Stomach smooth muscle (tissue), 2 donors: ENCODE measurements at regions not wholly inside any gene's neighbourhood (a gene's known extent, or its start where the extent isn't known, plus 50 kb on each side); places are given as distances from the start of the nearest gene placed in this dataset.

ENCODE experiments used
- H3K27ac ChIP-seq: one replicate; pipeline ENCODE4 v1.7.0; 2013; ENCODE audit warnings: mild to moderate bottlenecking, low read length, inconsistent platforms
- H3K27me3 ChIP-seq, 2 donors: one replicate each; pipeline ENCODE4 v1.7.0; 2013; ENCODE audit warnings: low read length in 2 of 2; ENCODE audit not compliant: insufficient read depth in 2 of 2, control insufficient read depth in 1 of 2
- H3K36me3 ChIP-seq, 2 donors: one replicate each; pipeline ENCODE4 v1.7.0; 2013; ENCODE audit warnings: low read length in 2 of 2; ENCODE audit not compliant: control insufficient read depth in 2 of 2, insufficient read depth in 2 of 2
- H3K4me1 ChIP-seq: one replicate; pipeline ENCODE4 v1.7.0; 2013; ENCODE audit warnings: low read length; ENCODE audit not compliant: control insufficient read depth, insufficient read depth
- H3K4me3 ChIP-seq, 2 donors: one replicate each; pipeline ENCODE4 v1.7.0; 2013; ENCODE audit warnings: low read length in 2 of 2
- H3K9ac ChIP-seq, 2 donors: one replicate each; pipeline ENCODE4 v1.7.0; 2013; ENCODE audit warnings: low read length in 2 of 2, mild to moderate bottlenecking in 1 of 2
- H3K9me3 ChIP-seq, 2 donors: one replicate each; pipeline ENCODE4 v1.7.0; 2013; ENCODE audit warnings: low read length in 2 of 2; ENCODE audit not compliant: control insufficient read depth in 2 of 2
- donor health status: healthy.
- donor health status: Pancreatic carcinoma.

DNA sequence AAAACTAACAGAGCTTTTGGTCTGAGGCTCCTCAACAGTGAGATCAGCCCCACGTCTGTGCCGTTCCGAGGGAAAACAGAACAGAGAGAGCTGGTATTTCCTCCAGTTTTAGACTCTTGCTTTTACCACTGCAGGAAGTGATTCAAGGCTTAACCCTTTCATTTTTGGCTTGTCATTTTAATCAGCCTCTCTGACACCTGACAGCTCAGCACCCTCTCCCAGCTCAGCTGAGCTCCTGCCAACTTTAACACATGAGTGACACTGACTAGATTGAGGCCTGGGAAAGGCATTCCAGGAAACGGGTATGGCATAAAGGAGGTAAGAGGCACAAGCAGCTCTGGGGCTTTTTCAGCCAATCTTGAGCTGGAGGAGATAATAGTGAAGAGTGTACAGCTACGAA lies 239.4 kb upstream of the SKOR2 start:
- Histone ChIP-seq H3K9me3 (peaks cover 0 to 4% of the 10 kb centered on the region in 2 donors), H3K27me3 (no peaks in the 10 kb centered on the region), H3K27ac (no peak overlapping the region), H3K9ac (no peak overlapping the region), H3K4me1 (no peaks in the 10 kb centered on the region), H3K36me3 (no peaks in the 10 kb centered on the region), H3K4me3 (no peak overlapping the region)

- peaks cover 0 to 7% of the 10 kb centered on the region in 2 donors for H3K27me3 ChIP-seq
- no peak overlapping the region for H3K27ac ChIP-seq
- H3K9ac ChIP-seq = no peak overlapping the region
- no peaks in the 10 kb centered on the region for H3K36me3 ChIP-seq
- H3K4me1 ChIP-seq = no peaks in the 10 kb centered on the region
- H3K4me3 ChIP-seq = no peak overlapping the region
- peaks cover 0 to 4% of the 10 kb centered on the region in 2 donors for H3K9me3 ChIP-seq
These were observed 233.8 kb upstream of the SKOR2 start for GRCh38 chr18:47485221-47485797.

DNA sequence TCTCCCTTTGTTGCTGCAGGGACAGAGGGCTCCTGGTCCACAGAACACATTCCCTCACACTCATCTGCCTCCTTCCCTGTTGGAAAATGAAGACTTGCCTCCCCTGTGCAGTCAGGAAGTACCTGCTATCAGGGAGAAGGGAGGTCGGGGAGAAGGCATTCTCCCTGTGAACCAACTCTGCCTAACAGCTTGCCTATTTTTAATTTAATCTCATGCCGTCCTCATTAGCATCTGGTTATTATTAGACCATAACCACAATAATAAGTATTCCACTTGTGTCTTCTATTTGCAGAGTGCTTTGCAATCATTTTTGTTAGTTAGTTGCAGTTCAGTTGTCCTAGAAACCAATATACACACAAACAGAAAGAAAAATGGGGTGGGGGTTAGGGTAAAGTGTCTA lies 232.6 kb upstream of the SKOR2 start:
- Histone ChIP-seq H3K36me3 (no peaks in the 10 kb centered on the region), H3K27me3 (peaks cover 0 to 7% of the 10 kb centered on the region in 2 donors), H3K27ac (no peak overlapping the region), H3K9me3 (peaks cover 0 to 4% of the 10 kb centered on the region in 2 donors), H3K4me3 (no peak overlapping the region), H3K9ac (no peak overlapping the region), H3K4me1 (no peaks in the 10 kb centered on the region)

- Histone ChIP-seq H3K27me3 (peaks cover 0 to 4% of the 10 kb centered on the region in 2 donors), H3K4me3 (no peak overlapping the region), H3K9me3 (no peaks in the 10 kb centered on the region), H3K9ac (no peak overlapping the region), H3K36me3 (no peaks in the 10 kb centered on the region), H3K4me1 (no peaks in the 10 kb centered on the region), H3K27ac (no peak overlapping the region)
These were observed 228.7 kb upstream of the SKOR2 start for GRCh38 chr18:47480166-47480565.

- Histone ChIP-seq H3K4me1 (no peaks in the 10 kb centered on the region), H3K9ac (no peak overlapping the region), H3K36me3 (no peaks in the 10 kb centered on the region), H3K27ac (no peak overlapping the region), H3K4me3 (no peak overlapping the region), H3K27me3 (no peaks in the 10 kb centered on the region), H3K9me3 (peaks cover 0 to 3% of the 10 kb centered on the region in 2 donors)
These were observed 220.3 kb upstream of the SKOR2 start for GRCh38 chr18:47471784-47472183.

DNA sequence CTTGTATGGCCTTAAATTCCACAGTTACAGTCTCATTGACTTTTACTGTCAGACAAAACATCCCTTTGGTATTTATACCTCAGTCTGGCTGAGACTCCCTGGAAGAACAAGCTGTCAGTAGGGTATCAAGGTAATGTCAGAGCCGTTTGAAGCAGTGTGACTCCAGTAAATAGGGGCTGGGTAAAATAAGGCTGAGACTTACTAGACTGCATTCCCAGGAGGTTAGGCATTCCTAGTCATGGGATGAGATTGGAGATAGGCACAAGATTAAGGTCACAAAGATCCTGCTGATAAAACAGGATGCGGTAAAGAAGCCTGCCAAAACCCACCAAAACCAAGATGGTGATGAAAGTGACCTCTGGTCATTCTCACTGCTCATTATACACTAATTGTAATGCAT lies 219.5 kb upstream of the SKOR2 start:
- Histone ChIP-seq H3K9ac (no peak overlapping the region), H3K4me3 (no peak overlapping the region), H3K27me3 (no peaks in the 10 kb centered on the region), H3K27ac (no peak overlapping the region), H3K4me1 (no peaks in the 10 kb centered on the region), H3K36me3 (no peaks in the 10 kb centered on the region), H3K9me3 (peaks cover 0 to 3% of the 10 kb centered on the region in 2 donors)

GRCh38 chr18:47469576-47469975 lies 218.1 kb upstream of the SKOR2 start:
- H3K36me3 ChIP-seq = no peaks in the 10 kb centered on the region
- no peaks in the 10 kb centered on the region for H3K27me3 ChIP-seq
- H3K4me1 ChIP-seq = no peaks in the 10 kb centered on the region
- peaks cover 0 to 3% of the 10 kb centered on the region in 2 donors for H3K9me3 ChIP-seq
- no peak overlapping the region for H3K4me3 ChIP-seq
- H3K9ac ChIP-seq = no peak overlapping the region
- H3K27ac ChIP-seq = no peak overlapping the region

- Histone ChIP-seq H3K4me3 (no peak overlapping the region), H3K4me1 (no peaks in the 10 kb centered on the region), H3K9ac (no peak overlapping the region), H3K36me3 (no peaks in the 10 kb centered on the region), H3K9me3 (no peaks in the 10 kb centered on the region), H3K27me3 (no peaks in the 10 kb centered on the region), H3K27ac (no peak overlapping the region)
These were observed 210.5 kb upstream of the SKOR2 start for GRCh38 chr18:47461977-47462376.

DNA sequence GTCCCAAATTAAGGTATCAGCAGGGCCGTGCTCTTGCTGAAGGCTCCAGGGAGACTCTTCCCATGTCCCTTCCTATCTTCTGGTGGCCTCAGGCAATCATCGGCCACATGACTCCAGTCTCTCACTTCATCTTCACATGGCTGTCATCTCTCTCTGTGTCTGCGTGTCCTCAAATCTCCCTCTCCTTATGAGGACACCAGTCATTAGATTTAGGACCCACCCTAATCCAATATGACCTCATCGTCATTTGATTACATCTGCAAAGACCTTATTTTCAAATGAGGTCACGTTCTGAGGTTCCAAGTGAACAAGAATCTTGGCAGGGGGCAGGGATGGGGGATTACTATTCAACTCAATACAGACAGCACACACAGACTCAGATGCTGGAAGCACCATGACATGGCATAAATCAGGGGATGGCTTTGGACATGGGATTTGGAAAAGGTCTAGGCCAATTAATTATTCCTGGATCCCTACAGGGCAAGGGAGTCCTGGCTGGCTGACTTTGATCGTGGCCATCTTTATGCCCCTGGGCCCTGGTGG lies 210.0 kb upstream of the SKOR2 start:
- H3K4me1 ChIP-seq = no peaks in the 10 kb centered on the region
- no peaks in the 10 kb centered on the region for H3K36me3 ChIP-seq

GRCh38 chr18:47458483-47458882 lies 207.0 kb upstream of the SKOR2 start:
- Histone ChIP-seq H3K27me3 (no peaks in the 10 kb centered on the region), H3K9me3 (no peaks in the 10 kb centered on the region), H3K9ac (no peak overlapping the region), H3K4me1 (no peaks in the 10 kb centered on the region), H3K4me3 (no peak overlapping the region), H3K27ac (no peak overlapping the region), H3K36me3 (no peaks in the 10 kb centered on the region)

More for the DNA sequence above, 210.0 kb upstream of the SKOR2 start:
- H3K27me3 ChIP-seq = no peaks in the 10 kb centered on the region
- H3K9ac ChIP-seq = no peak overlapping the region
- no peak overlapping the region for H3K27ac ChIP-seq
- H3K4me3 ChIP-seq = no peak overlapping the region
- H3K9me3 ChIP-seq = no peaks in the 10 kb centered on the region

GRCh38 chr18:47457614-47458013 lies 206.2 kb upstream of the SKOR2 start:
- Histone ChIP-seq H3K27me3 (no peaks in the 10 kb centered on the region), H3K9ac (no peak overlapping the region)

More at GRCh38 chr18:47457614-47458013, 206.2 kb upstream of the SKOR2 start:
- no peaks in the 10 kb centered on the region for H3K4me1 ChIP-seq
- no peaks in the 10 kb centered on the region for H3K9me3 ChIP-seq
- H3K4me3 ChIP-seq = no peak overlapping the region
- H3K27ac ChIP-seq = no peak overlapping the region
- no peaks in the 10 kb centered on the region for H3K36me3 ChIP-seq
